MCF 10A (cell line): ENCODE measurements at regions not wholly inside any gene's neighbourhood (a gene's known extent, or its start where the extent isn't known, plus 50 kb on each side); places are given as distances from the start of the nearest gene placed in this dataset.

Experiments
- BruUV-seq: library from RNA; stranded (reverse); fragments of 400-500 nt; replicated peaks from 2 replicates; lab custom pipeline; 2021; lab: Mats Ljungman, UMichigan
- CTCF ChIA-PET: fragments of 300-600 bp; sonication (Branson Sonifier 250); formaldehyde crosslinking; extraction: SDS; loops from one replicate; lab custom pipeline; 2021; ENCODE audit warnings: antibody characterized with exemption, inconsistent platforms; lab: Yijun Ruan, JAX
- POLR2A ChIA-PET: fragments of 300-600, 350-650 bp; sonication (Branson Sonifier 250); formaldehyde crosslinking; extraction: SDS; loops from one replicate; lab custom pipeline; 2020; ENCODE audit warnings: antibody characterized with exemption, inconsistent platforms; lab: Yijun Ruan, JAX
- DNase-seq: peaks from one replicate; pipeline ENCODE4 v3.0.0-alpha.2; 2018; ENCODE audit not compliant: unreplicated experiment
- H3K27ac Mint-ChIP-seq: one replicate; pipeline ENCODE4 v1.8.0; 2022; ENCODE audit warnings: mild to moderate bottlenecking, low read depth, mixed read lengths; ENCODE audit not compliant: unreplicated experiment
- H3K27me3 Mint-ChIP-seq: one replicate; pipeline ENCODE4 v1.8.0; 2022; ENCODE audit warnings: mixed read lengths; ENCODE audit not compliant: insufficient read depth, unreplicated experiment
- H3K36me3 Mint-ChIP-seq: one replicate; pipeline ENCODE4 v1.8.0; 2022; ENCODE audit warnings: mild to moderate bottlenecking, moderate library complexity, mixed read lengths; ENCODE audit not compliant: insufficient read depth, unreplicated experiment
- H3K4me1 Mint-ChIP-seq: one replicate; pipeline ENCODE4 v1.8.0; 2022; ENCODE audit warnings: mixed read lengths; ENCODE audit not compliant: insufficient read depth, unreplicated experiment
- H3K4me3 Mint-ChIP-seq: one replicate; pipeline ENCODE4 v1.8.0; 2022; ENCODE audit warnings: mild to moderate bottlenecking, moderate library complexity, mixed read lengths; ENCODE audit not compliant: unreplicated experiment
- H3K9me3 Mint-ChIP-seq: one replicate; pipeline ENCODE4 v1.8.0; 2022; ENCODE audit warnings: mixed read lengths; ENCODE audit not compliant: unreplicated experiment
- intact Hi-C: fragments of 100-400 bp; cut with micrococcal nuclease; formaldehyde crosslinking; loops from 2 replicates; pipeline ENCODE4 v1.14.1; 2022
- TF ChIP-seq, protein P1 (sequence below): fragments of 200-600 bp; IDR thresholded peaks from one replicate; pipeline ENCODE4 v1.8.0; 2022; ENCODE audit warnings: antibody characterized with exemption, mild to moderate bottlenecking; ENCODE audit not compliant: unreplicated experiment

DNA sequence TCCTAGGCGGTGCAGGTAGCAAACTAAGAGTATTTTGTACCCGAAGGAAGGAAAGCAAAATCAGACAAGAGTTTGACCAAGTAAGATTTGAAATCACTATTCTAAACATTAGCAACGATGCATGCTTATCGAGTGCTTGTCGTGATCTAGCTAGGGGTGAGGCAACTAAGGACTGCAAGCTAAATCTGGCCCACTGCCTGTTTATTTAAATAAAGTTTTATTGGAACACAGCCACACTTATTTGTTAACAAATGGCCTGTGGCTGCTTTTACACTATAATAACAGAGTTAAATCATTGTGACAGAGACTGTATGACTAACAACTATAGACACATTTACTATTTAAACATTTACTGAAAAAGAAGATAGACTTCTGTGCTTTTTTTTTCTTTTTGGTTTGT is 983.6 kb downstream of the VRK1 start:
- intact Hi-C loops, result no loop called here
- Mint-ChIP-seq H3K27ac (no peak overlapping the region), H3K27me3 (no peaks in the 10 kb centered on the region), H3K36me3 (no peaks in the 10 kb centered on the region), H3K4me1 (no peaks in the 10 kb centered on the region), H3K4me3 (no peak overlapping the region), H3K9me3 (no peaks in the 10 kb centered on the region)
- TF ChIP-seq, protein P1, sequence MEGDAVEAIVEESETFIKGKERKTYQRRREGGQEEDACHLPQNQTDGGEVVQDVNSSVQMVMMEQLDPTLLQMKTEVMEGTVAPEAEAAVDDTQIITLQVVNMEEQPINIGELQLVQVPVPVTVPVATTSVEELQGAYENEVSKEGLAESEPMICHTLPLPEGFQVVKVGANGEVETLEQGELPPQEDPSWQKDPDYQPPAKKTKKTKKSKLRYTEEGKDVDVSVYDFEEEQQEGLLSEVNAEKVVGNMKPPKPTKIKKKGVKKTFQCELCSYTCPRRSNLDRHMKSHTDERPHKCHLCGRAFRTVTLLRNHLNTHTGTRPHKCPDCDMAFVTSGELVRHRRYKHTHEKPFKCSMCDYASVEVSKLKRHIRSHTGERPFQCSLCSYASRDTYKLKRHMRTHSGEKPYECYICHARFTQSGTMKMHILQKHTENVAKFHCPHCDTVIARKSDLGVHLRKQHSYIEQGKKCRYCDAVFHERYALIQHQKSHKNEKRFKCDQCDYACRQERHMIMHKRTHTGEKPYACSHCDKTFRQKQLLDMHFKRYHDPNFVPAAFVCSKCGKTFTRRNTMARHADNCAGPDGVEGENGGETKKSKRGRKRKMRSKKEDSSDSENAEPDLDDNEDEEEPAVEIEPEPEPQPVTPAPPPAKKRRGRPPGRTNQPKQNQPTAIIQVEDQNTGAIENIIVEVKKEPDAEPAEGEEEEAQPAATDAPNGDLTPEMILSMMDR, result no peak
- no TSS peak for BruUV-seq
- ChIA-PET POLR2A (interaction anchor here (0.7 kb wide), 1 partner anchor 9 kb away, joined by 3 read pairs; no protein-coding TSS in a partner anchor), CTCF (no interaction called here)
- no peak for DNase-seq

DNA sequence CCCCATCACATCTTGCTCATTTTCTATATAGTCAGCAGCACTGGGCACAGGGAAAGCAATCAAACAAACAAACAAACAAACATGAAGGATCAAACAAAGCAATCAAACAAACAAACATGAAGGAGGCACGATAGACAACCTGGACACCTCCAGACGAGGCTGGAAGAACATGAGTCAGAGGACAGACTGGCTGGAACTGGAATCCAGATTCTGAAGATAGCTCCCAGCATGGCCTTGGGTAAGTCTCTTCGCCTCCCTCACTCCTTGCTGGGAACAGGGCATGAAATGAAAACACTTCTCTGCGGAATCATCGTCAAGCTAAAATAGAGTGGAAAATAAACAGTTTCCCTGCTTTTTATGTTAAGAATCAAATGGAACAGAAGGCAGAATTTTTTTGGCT is 984.8 kb downstream of the VRK1 start:
- Mint-ChIP-seq H3K27ac (no peak overlapping the region), H3K9me3 (no peaks in the 10 kb centered on the region)

DNA sequence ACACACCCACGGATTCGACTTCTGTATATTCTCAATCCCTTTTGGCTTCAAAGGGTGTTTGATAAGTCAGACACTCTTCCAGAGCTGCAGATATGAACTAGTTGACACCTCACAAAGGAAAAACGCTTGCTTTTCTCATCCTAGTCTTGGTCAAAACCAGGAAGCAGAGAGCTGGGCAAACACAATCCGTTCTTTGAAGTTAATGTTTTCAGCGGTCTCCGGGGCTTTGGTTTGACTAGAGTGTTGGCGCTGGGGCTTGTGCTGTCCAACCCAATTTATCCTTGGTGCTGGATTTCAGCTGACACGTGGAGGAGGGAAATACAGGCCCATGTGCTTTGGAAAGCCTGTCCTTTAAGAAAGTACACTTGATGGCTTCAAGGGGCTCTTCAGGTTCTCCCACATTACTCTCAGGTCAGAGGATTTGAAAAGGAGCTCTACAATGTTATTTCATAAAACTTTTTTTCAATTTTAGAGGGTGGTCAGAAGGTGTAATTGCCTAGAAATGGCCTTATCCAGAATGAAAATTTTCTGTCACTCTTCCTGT is 985.8 kb downstream of the VRK1 start:
- intact Hi-C loops, result no loop called here
- Mint-ChIP-seq H3K27me3 (no peaks in the 10 kb centered on the region), H3K36me3 (no peaks in the 10 kb centered on the region), H3K27ac (no peak overlapping the region), H3K9me3 (no peaks in the 10 kb centered on the region), H3K4me3 (no peak overlapping the region), H3K4me1 (no peaks in the 10 kb centered on the region)
- CTCF ChIA-PET, result no interaction called here
- no peak for DNase-seq
- no TSS peak for BruUV-seq
- TF ChIP-seq, protein P1, result no peak
- POLR2A ChIA-PET, result interaction anchor here (0.9 to 1.2 kb wide), 2 partner anchors 12 to 15 kb away, joined by 3 read pairs; no protein-coding TSS in a partner anchor

More for the DNA sequence above, 984.8 kb downstream of the VRK1 start:
- Mint-ChIP-seq H3K4me1 (no peaks in the 10 kb centered on the region), H3K27me3 (no peaks in the 10 kb centered on the region), H3K36me3 (no peaks in the 10 kb centered on the region), H3K4me3 (no peak overlapping the region)
- no TSS peak for BruUV-seq
- DNase-seq, result no peak
- CTCF ChIA-PET, result no interaction called here
- POLR2A ChIA-PET, result no interaction called here
- TF ChIP-seq, protein P1, result no peak
- intact Hi-C loops, result no loop called here

DNA sequence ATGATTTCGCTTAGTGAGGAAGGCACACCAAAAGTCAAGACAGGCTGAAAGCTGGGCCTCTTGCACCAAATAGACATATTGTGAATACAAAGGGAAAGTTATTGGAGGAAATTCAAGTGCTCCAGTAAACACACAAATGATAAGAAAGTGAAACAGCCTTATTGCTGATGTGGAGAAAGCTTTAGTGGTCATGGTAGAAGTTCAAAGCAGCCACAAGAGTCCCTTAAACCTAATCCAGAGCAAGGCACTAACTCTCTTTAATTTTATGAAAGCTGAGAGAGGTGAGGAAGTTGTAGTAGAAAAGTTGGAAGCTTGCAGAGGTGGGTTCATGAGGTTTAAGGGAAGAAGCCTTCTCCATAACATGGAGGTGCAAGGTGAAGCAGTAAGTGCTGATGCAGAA is 988.3 kb downstream of the VRK1 start:
- no peaks in the 10 kb centered on the region for H3K27me3 Mint-ChIP-seq
- no peaks in the 10 kb centered on the region for H3K36me3 Mint-ChIP-seq
- intact Hi-C loops, result no loop called here
- H3K4me1 Mint-ChIP-seq, result no peaks in the 10 kb centered on the region
- no TSS peak for BruUV-seq
- TF ChIP-seq, protein P1, result no peak
- H3K4me3 Mint-ChIP-seq, result no peak overlapping the region
- CTCF ChIA-PET, result interaction anchor here (0.7 kb wide), 1 partner anchor 16 kb away, joined by 3 read pairs; no protein-coding TSS in a partner anchor
- no peak overlapping the region for H3K27ac Mint-ChIP-seq
- DNase-seq, result no peak
- POLR2A ChIA-PET, result no interaction called here
- no peaks in the 10 kb centered on the region for H3K9me3 Mint-ChIP-seq
